Natural killer cell (primary cell): ENCODE measurements at regions not wholly inside any gene's neighbourhood (a gene's known extent, or its start where the extent isn't known, plus 50 kb on each side); places are given as distances from the start of the nearest gene placed in this dataset.
A peak's percentile ranks its signal among the peaks of the same experiment; 100 is the strongest.

ENCODE experiments used
- ATAC-seq, 3 donors: fragments of 150-1000 bp in 2 of 3; fragments of 200-7000 bp in 1 of 3; cut with Tn5 transposase; 1 replicate in 1 of 3; 2 replicates in 2 of 3; pipeline ENCODE4 v1.10.0; 2021; ENCODE audit warnings: mild to moderate bottlenecking in 2 of 3, moderate library complexity in 2 of 3
- DNase-seq, 2 donors: peaks; one replicate each; pipeline versions ENCODE4 v3.0.0 to v3.0.0-alpha.2; 2013 to 2021; ENCODE audit warnings: mixed read lengths in 1 of 2
- H3K27ac ChIP-seq: one replicate; pipeline ENCODE4 v1.5.1; 2013; ENCODE audit warnings: mild to moderate bottlenecking, low read length
- H3K27me3 ChIP-seq: one replicate; pipeline ENCODE4 v1.6.1; 2013; ENCODE audit warnings: low read length; ENCODE audit not compliant: control insufficient read depth, insufficient read depth
- H3K36me3 ChIP-seq: one replicate; pipeline ENCODE4 v1.6.1; 2013; ENCODE audit warnings: low read length; ENCODE audit not compliant: control insufficient read depth, insufficient read depth
- H3K4me1 ChIP-seq: one replicate; pipeline ENCODE4 v1.6.1; 2013; ENCODE audit warnings: low read length; ENCODE audit not compliant: control insufficient read depth, insufficient read depth
- H3K4me3 ChIP-seq: one replicate; pipeline ENCODE4 v1.5.1; 2013; ENCODE audit warnings: low read length
- H3K9me3 ChIP-seq: one replicate; pipeline ENCODE4 v1.6.1; 2013; ENCODE audit warnings: low read length; ENCODE audit not compliant: control insufficient read depth, insufficient read depth
- H3K27ac Mint-ChIP-seq, 2 donors: one replicate each; pipeline ENCODE4 v1.8.0; 2022; ENCODE audit warnings: mild to moderate bottlenecking in 2 of 2, mixed read lengths in 2 of 2, moderate library complexity in 1 of 2
- H3K27me3 Mint-ChIP-seq, 2 donors: one replicate each; pipeline ENCODE4 v1.8.0; 2022; ENCODE audit warnings: low read depth in 2 of 2, mixed read lengths in 2 of 2
- H3K36me3 Mint-ChIP-seq: one replicate; pipeline ENCODE4 v1.8.0; 2022; ENCODE audit warnings: mixed read lengths
- H3K4me1 Mint-ChIP-seq, 2 donors: one replicate each; pipeline ENCODE4 v1.8.0; 2022; ENCODE audit warnings: mixed read lengths in 2 of 2
- H3K4me3 Mint-ChIP-seq: one replicate; pipeline ENCODE4 v1.8.0; 2022; ENCODE audit warnings: mild to moderate bottlenecking, moderate library complexity, mixed read lengths
- H3K9me3 Mint-ChIP-seq, 2 donors: one replicate each; pipeline ENCODE4 v1.8.0; 2022; ENCODE audit warnings: mixed read lengths in 2 of 2
- CTCF ChIP-seq: fragments of 200-600 bp; IDR thresholded peaks from one replicate; pipeline ENCODE4 v1.8.0; 2022; ENCODE audit warnings: antibody characterized with exemption
- WGBS: methylation state at CpG from one replicate; pipeline ENCODE4 v1.1.7; 2013; ENCODE audit warnings: missing lambda C conversion rate; ENCODE audit not compliant: insufficient coverage; 5-methylcytosine and 5-hydroxymethylcytosine counted together
- intact Hi-C: fragments of 100-400 bp; cut with micrococcal nuclease; formaldehyde crosslinking; loops from one replicate; pipeline ENCODE4 v1.14.2; 2022

GRCh38 chr14:34062353-34062973, 111.6 kb upstream of the EGLN3 start:
- Mint-ChIP-seq H3K36me3 (no peaks in the 10 kb centered on the region), H3K27me3 (peaks cover 13 to 14% of the 10 kb centered on the region in 2 donors), H3K4me1 (peaks cover 6 to 15% of the 10 kb centered on the region in 2 donors), H3K9me3 (no peaks in the 10 kb centered on the region), H3K4me3 (no peak overlapping the region), H3K27ac (no peak overlapping the region)
- Histone ChIP-seq H3K4me3 (no peak overlapping the region), H3K4me1 (peaks cover 16% of the 10 kb centered on the region), H3K9me3 (no peaks in the 10 kb centered on the region), H3K27me3 (no peaks in the 10 kb centered on the region), H3K27ac (no peak overlapping the region), H3K36me3 (no peaks in the 10 kb centered on the region)
- intact Hi-C loops = no loop called here
- DNase-seq = no peak
- TF ChIP-seq CTCF = no peak
- no peak for ATAC-seq
- WGBS = 88% methylated on average over 7 of the region's 8 CpGs

GRCh38 chr14:34060651-34060999, 109.8 kb upstream of the EGLN3 start:
- H3K27ac ChIP-seq = peak overlapping the region; percentile 57
- no peaks in the 10 kb centered on the region for H3K9me3 ChIP-seq
- peaks cover 16% of the 10 kb centered on the region for H3K4me1 ChIP-seq
- no peaks in the 10 kb centered on the region for H3K36me3 Mint-ChIP-seq
- H3K27me3 Mint-ChIP-seq = peaks cover 13 to 14% of the 10 kb centered on the region in 2 donors
- DNase-seq = no peak
- peak in 1 of 3 donors; percentile 17 for ATAC-seq
- peak overlapping the region; percentile 93 for H3K4me3 Mint-ChIP-seq
- TF ChIP-seq CTCF = no peak
- peak overlapping the region; percentile 53 for H3K4me3 ChIP-seq
- intact Hi-C loops = no loop called here
- H3K9me3 Mint-ChIP-seq = no peaks in the 10 kb centered on the region
- 25% methylated on average over 16 of the region's 16 CpGs for WGBS
- peak overlapping the region in 1 of 2 donors; percentile 82 for H3K27ac Mint-ChIP-seq
- H3K27me3 ChIP-seq = no peaks in the 10 kb centered on the region
- peaks cover 6 to 15% of the 10 kb centered on the region in 2 donors for H3K4me1 Mint-ChIP-seq
- no peaks in the 10 kb centered on the region for H3K36me3 ChIP-seq

- peak; percentile 84 to 91 (median 89) for ATAC-seq
- Mint-ChIP-seq H3K9me3 (no peaks in the 10 kb centered on the region), H3K4me3 (peak overlapping the region; percentile 93), H3K4me1 (peaks cover 6 to 15% of the 10 kb centered on the region in 2 donors), H3K27me3 (peaks cover 13 to 14% of the 10 kb centered on the region in 2 donors), H3K36me3 (no peaks in the 10 kb centered on the region), H3K27ac (peak overlapping the region in 1 of 2 donors; percentile 82)
- DNase-seq = peak; percentile 42 to 65
- Histone ChIP-seq H3K4me3 (peak overlapping the region; percentile 53), H3K27me3 (no peaks in the 10 kb centered on the region), H3K27ac (peak overlapping the region; percentile 57), H3K4me1 (peaks cover 16% of the 10 kb centered on the region), H3K36me3 (no peaks in the 10 kb centered on the region), H3K9me3 (no peaks in the 10 kb centered on the region)
- WGBS = 3% methylated on average over 84 of the region's 84 CpGs
- no peak for TF ChIP-seq CTCF
- intact Hi-C loops = no loop called here
Observed at GRCh38 chr14:34059925-34060650, 109.2 kb upstream of the EGLN3 start.
